ENCODE measurements at regions not wholly inside any gene's neighbourhood (a gene's known extent, or its start where the extent isn't known, plus 50 kb on each side); places are given as distances from the start of the nearest gene placed in this dataset.

DNA sequence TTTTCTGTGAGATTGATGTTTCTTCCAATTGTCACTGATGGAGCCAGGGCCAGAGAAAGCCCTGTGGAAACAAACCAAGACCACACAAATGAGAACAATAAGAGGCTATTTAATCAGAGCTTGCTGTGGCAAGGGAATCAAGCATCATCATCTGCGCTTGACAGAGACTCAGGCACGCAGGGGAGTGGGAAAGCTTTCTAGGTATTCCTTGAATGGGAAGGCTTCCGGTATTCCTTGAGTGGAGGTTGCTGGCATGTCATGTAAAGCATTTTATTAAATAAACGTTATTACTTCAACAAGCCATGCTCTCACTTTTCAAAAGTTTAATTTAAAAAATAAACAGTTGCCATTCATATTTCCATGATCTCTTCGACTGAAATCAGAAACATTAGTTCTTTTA is 194.6 kb upstream of the SYT4 start:
- Histone ChIP-seq H3K4me1 (no peaks in the 10 kb centered on the region), H3K4me3 (no peak overlapping the region)
- intact Hi-C loops (cut with DNase I; ENCODE audit: low total_unique reads), result no loop called here

GRCh38 chr18:43481069-43481468 is 203.8 kb upstream of the SYT4 start:
- Histone ChIP-seq H3K9me3 (no peaks in the 10 kb centered on the region), H3K4me1 (peaks cover 4 to 16% (median 13%) of the 10 kb centered on the region in 4 donors), H3K4me3 (no peak overlapping the region), H3K27me3 (no peaks in the 10 kb centered on the region), H3K27ac (no peak overlapping the region), H3K36me3 (no peaks in the 10 kb centered on the region)
- TF ChIP-seq CTCF (IDR thresholded peaks at IDR 0.05) (no peak), POLR2A (IDR thresholded peaks at IDR 0.05) (no peak), POLR2AphosphoS5 (IDR thresholded peaks at IDR 0.05) (no peak), EP300 (IDR thresholded peaks at IDR 0.05) (no peak)
- 80 to 94% (median 91%) methylated on average over 3 of the region's 3 CpGs for WGBS, 5 donors
- no peak for DNase-seq
- intact Hi-C loops (cut with DNase I; ENCODE audit: low total_unique reads), result loop anchor here (10.0 kb wide), 1 partner anchor 64 kb away; no protein-coding TSS in a partner anchor

More for the DNA sequence above, 194.6 kb upstream of the SYT4 start:
- no peak overlapping the region for H3K27ac ChIP-seq
- 58 to 69% (median 61%) methylated on average over 5 of the region's 5 CpGs for WGBS, 5 donors
- H3K27me3 ChIP-seq, result no peaks in the 10 kb centered on the region
- H3K9me3 ChIP-seq, result no peaks in the 10 kb centered on the region
- no peak for DNase-seq
- no peaks in the 10 kb centered on the region for H3K36me3 ChIP-seq
- TF ChIP-seq POLR2AphosphoS5 (IDR thresholded peaks at IDR 0.05) (no peak), POLR2A (IDR thresholded peaks at IDR 0.05) (no peak), CTCF (IDR thresholded peaks at IDR 0.05) (no peak), EP300 (IDR thresholded peaks at IDR 0.05) (no peak)

DNA sequence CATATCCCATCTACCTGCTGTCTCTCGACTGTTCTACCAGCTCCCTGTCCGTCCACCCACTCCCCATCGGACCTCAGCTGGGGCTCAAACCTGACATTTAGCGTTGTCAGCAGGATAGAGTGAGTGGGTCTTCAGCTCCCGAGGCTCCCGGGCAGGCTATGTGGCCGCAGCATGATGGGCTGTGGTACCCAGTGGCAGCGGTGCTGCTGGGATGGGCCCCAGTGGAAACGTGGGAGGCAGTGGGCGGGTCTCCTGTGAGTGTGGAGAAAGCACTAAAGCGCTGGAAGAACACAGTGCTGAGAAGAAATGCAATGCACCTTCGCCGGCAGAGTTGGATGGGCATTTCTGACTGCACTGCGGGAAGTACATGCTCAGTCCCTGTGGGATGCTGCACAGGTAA is 204.8 kb upstream of the SYT4 start:
- Histone ChIP-seq H3K27me3 (no peaks in the 10 kb centered on the region), H3K4me3 (no peak overlapping the region), H3K36me3 (no peaks in the 10 kb centered on the region), H3K9me3 (peaks cover 0 to 7% (median 0%) of the 10 kb centered on the region in 4 donors), H3K4me1 (peaks cover 4 to 23% (median 17%) of the 10 kb centered on the region in 4 donors), H3K27ac (no peak overlapping the region)
- TF ChIP-seq POLR2AphosphoS5 (IDR thresholded peaks at IDR 0.05) (no peak), POLR2A (IDR thresholded peaks at IDR 0.05) (no peak), CTCF (IDR thresholded peaks at IDR 0.05) (no peak), EP300 (IDR thresholded peaks at IDR 0.05) (no peak)
- 86 to 95% (median 90%) methylated on average over 14 of the region's 14 CpGs for WGBS, 5 donors
- DNase-seq, result no peak
- intact Hi-C loops (cut with DNase I; ENCODE audit: low total_unique reads), result loop anchor here (10.0 kb wide), 1 partner anchor 63 kb away; no protein-coding TSS in a partner anchor

DNA sequence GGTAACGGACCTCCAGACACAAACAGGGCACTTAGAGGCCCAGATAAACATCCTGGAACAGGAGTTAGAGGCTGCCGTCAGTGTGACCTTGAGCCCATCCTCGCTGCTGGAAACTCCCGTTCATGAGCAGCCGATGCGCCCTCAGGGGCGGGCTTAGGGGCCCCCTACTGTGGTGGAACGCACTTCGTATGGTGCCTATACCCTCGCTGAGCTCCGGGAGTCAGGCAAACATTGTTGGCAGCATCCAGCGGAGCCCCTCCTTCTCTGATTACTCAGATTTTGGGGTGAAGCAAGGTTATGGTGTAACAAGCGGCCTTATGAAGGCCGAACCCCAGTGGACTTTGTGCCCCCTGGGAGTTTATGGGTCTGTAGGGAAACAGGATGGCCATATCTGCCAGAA is 205.3 kb upstream of the SYT4 start:
- H3K4me3 ChIP-seq, result no peak overlapping the region
- 78 to 92% (median 91%) methylated on average over 14 of the region's 14 CpGs for WGBS, 5 donors
- H3K27me3 ChIP-seq, result no peaks in the 10 kb centered on the region
- TF ChIP-seq CTCF (IDR thresholded peaks at IDR 0.05) (no peak), POLR2A (IDR thresholded peaks at IDR 0.05) (no peak), EP300 (IDR thresholded peaks at IDR 0.05) (no peak), POLR2AphosphoS5 (IDR thresholded peaks at IDR 0.05) (no peak)
- no peak for DNase-seq
- intact Hi-C loops (cut with DNase I; ENCODE audit: low total_unique reads), result loop anchor here (10.0 kb wide), 1 partner anchor 62 kb away; no protein-coding TSS in a partner anchor
- H3K27ac ChIP-seq, result no peak overlapping the region
- peaks cover 4 to 23% (median 17%) of the 10 kb centered on the region in 4 donors for H3K4me1 ChIP-seq
- no peaks in the 10 kb centered on the region for H3K36me3 ChIP-seq
- peaks cover 0 to 7% (median 0%) of the 10 kb centered on the region in 4 donors for H3K9me3 ChIP-seq
